ENCODE measurements at regions not wholly inside any gene's neighbourhood (a gene's known extent, or its start where the extent isn't known, plus 50 kb on each side); places are given as distances from the start of the nearest gene placed in this dataset.

GRCh38 chr16:80350061-80350460 lies 190.7 kb upstream of the DYNLRB2 start:
- H3K36me3 ChIP-seq (ENCODE audit: insufficient read depth in 1 of 2, low read depth in 1 of 2): no peaks in the 10 kb centered on the region
- H3K4me1 ChIP-seq: no peaks in the 10 kb centered on the region
- H3K9me3 ChIP-seq: no peaks in the 10 kb centered on the region
- DNase-seq (no peak), ATAC-seq (no peak)
- no peaks in the 10 kb centered on the region for H3K27me3 ChIP-seq (ENCODE audit: insufficient read depth in 3 of 3, low read length in 2 of 3)
- 60 to 68% (median 64%) methylated on average over 3 of the region's 3 CpGs for WGBS, 3 donors
- H3K27ac ChIP-seq: no peak overlapping the region
- intact Hi-C loops (cut with DNase I): no loop called here
- no peak for TF ChIP-seq CTCF (IDR thresholded peaks at IDR 0.05)
- no peak overlapping the region for H3K4me3 ChIP-seq

DNA sequence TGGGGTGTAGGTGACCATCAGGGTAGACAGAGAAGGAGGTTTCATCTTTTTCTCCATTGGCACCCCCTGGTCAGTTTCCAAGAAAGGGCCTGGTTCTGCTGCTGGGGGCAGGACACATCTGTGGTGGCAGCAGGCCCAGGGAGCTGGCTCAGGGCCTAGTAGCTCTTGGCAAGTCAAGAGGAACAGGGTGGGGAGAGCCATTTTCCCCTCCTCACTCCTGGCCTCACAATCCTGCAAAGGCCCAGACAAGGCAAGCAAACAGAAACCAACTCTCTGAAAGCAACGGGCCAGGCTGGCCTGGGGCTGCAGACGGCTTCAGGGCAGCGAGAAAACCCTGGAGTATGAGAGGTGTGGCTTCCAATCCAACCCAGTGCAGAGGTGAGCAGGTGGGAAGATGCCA lies 192.9 kb upstream of the DYNLRB2 start:
- intact Hi-C loops (cut with DNase I): no loop called here
- H3K4me1 ChIP-seq: no peaks in the 10 kb centered on the region
- no peak for ATAC-seq
- H3K27ac ChIP-seq: no peak overlapping the region
- H3K36me3 ChIP-seq (ENCODE audit: insufficient read depth in 1 of 2, low read depth in 1 of 2): no peaks in the 10 kb centered on the region
- no peaks in the 10 kb centered on the region for H3K9me3 ChIP-seq
- WGBS, 3 donors: 7 to 15% (median 14%) methylated on average over 3 of the region's 3 CpGs
- no peaks in the 10 kb centered on the region for H3K27me3 ChIP-seq (ENCODE audit: insufficient read depth in 3 of 3, low read length in 2 of 3)
- TF ChIP-seq CTCF (IDR thresholded peaks at IDR 0.05): no peak
- no peak for DNase-seq
- no peak overlapping the region for H3K4me3 ChIP-seq

DNA sequence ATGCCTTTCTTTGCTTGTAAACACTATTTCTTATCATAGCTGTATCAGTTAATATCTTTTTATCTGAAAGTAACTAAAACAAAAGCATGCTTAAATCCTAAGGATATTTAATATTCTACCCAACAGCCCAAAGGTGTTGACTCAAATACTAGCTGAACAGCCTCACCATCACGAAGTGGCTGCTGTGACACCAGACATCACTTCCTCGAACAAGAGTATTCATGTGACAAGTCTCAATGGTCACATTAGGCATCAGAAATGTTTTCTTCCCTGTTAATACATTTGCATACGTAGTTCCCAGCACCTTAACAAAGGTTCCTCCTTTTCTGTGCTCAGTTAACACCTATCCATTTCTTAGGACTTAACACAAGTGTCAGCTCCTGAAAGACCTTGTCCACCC lies 193.8 kb upstream of the DYNLRB2 start:
- Histone ChIP-seq H3K4me3 (no peak overlapping the region), H3K27ac (no peak overlapping the region), H3K9me3 (no peaks in the 10 kb centered on the region), H3K36me3 (ENCODE audit: insufficient read depth in 1 of 2, low read depth in 1 of 2) (no peaks in the 10 kb centered on the region), H3K27me3 (ENCODE audit: insufficient read depth in 3 of 3, low read length in 2 of 3) (no peaks in the 10 kb centered on the region), H3K4me1 (no peaks in the 10 kb centered on the region)
- intact Hi-C loops (cut with DNase I): no loop called here
- no peak for ATAC-seq
- TF ChIP-seq CTCF (IDR thresholded peaks at IDR 0.05): no peak
- WGBS, 3 donors: 83 to 98% (median 97%) methylated on average over 3 of the region's 3 CpGs
- no peak for DNase-seq

DNA sequence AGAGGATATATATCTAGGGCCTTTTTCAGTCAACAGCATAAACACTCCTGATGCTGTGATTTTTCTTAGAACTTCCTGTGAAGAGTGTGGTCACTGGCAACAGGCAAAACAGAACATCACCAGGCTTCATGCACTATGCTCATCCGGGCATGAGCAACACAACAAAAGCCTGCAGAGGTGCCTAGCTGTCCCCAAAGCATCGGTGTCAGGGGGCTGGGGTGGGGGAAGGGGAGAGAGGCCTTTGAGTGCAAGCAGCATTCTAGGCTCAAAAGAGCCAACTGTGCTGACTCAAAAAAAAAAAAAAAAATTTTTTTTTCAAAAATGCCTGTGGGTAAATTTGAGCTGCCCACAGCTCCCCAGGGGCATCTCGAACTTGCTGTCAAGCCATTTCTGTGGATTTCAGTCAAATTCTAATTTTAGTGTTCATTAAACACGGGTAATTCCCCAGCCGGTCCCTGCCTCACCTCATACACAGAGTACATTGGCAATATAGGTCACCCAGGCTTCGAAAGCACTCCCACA lies 194.6 kb upstream of the DYNLRB2 start:
- Histone ChIP-seq H3K9me3 (no peaks in the 10 kb centered on the region), H3K36me3 (ENCODE audit: insufficient read depth in 1 of 2, low read depth in 1 of 2) (no peaks in the 10 kb centered on the region), H3K27ac (no peak overlapping the region), H3K27me3 (ENCODE audit: insufficient read depth in 3 of 3, low read length in 2 of 3) (no peaks in the 10 kb centered on the region), H3K4me3 (no peak overlapping the region), H3K4me1 (no peaks in the 10 kb centered on the region)
- DNase-seq: no peak
- intact Hi-C loops (cut with DNase I): no loop called here
- ATAC-seq: no peak
- TF ChIP-seq CTCF (IDR thresholded peaks at IDR 0.05): no peak
- WGBS, 3 donors: 36 to 48% (median 38%) methylated on average over 6 of the region's 6 CpGs

DNA sequence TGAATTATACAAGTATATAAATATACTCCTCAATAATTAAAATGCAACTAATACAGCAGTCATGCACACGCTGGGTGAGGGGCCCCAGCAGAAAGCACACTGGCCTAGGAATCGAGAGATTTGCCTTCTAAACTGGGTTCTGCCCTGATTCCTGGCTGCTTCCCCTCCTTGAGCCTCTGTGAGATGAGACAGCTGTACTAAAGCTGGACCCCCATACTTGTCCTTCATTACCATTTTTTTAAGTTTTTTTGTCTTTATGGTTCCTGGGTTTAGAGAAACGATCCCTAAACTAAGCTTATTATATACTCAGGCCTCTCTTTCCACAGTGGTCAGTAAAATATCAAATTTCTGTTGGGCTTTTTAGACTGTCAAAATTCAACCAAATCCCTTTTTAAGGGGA lies 195.1 kb upstream of the DYNLRB2 start:
- no peaks in the 10 kb centered on the region for H3K36me3 ChIP-seq (ENCODE audit: insufficient read depth in 1 of 2, low read depth in 1 of 2)
- no peak for DNase-seq
- no peak overlapping the region for H3K4me3 ChIP-seq
- TF ChIP-seq CTCF (IDR thresholded peaks at IDR 0.05): no peak
- intact Hi-C loops (cut with DNase I): no loop called here
- no peaks in the 10 kb centered on the region for H3K27me3 ChIP-seq (ENCODE audit: insufficient read depth in 3 of 3, low read length in 2 of 3)
- no peak overlapping the region for H3K27ac ChIP-seq
- no peak for ATAC-seq
- WGBS, 3 donors: 59 to 69% (median 65%) methylated on average over 3 of the region's 3 CpGs
- no peaks in the 10 kb centered on the region for H3K9me3 ChIP-seq
- no peaks in the 10 kb centered on the region for H3K4me1 ChIP-seq
